DMS153 treated with DMSO at 0.1 percent for 48 hours (cell line): ENCODE measurements at regions not wholly inside any gene's neighbourhood (a gene's known extent, or its start where the extent isn't known, plus 50 kb on each side); places are given as distances from the start of the nearest gene placed in this dataset.

Experiments
- DNase-seq: peaks from one replicate; lab custom pipeline; 2025; ENCODE audit not compliant: unreplicated experiment; lab: John Stamatoyannopoulos, UW

- DNase-seq = peak; percentile 64
These were observed 262.0 kb upstream of the UMPS start for GRCh38 chr3:124467980-124468902.

DNA sequence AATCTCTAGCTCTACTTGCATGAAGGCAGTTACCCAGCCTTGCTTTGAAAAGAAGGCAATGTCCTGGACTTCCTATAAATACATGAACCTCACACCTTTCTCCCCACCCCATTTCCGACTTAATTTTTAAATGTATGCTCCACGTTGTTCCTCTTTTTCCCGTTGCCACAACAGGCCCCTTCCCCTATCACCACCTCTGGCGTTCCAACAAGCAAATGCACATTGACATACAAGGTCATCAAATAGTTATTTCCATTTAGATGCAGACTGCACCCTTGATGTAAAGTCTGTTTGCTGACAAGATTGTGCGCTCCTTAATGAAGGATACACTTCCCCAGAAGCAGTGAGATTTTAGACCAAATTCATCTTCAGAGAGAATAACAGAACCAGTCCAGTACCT is 260.7 kb upstream of the UMPS start:
- no peak for DNase-seq

DNA sequence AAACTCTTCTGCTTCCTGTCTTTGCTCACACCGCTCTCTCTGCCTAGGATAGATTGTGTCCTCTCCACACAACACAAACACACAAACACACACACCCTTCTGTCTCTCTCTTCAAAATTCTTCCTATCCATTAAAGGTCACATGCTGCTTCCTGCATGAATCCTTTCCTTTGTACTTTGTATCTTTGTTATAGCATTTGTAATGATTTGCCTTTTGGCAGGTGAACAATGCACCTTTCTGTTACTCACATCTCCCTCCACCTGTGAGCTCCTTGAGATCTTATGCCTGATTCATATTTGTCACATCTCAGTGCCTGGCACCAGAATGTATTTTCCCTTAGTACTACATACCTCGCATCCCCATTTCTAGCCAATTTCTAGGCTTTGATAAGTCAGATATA is 251.4 kb upstream of the UMPS start:
- no peak for DNase-seq

DNA sequence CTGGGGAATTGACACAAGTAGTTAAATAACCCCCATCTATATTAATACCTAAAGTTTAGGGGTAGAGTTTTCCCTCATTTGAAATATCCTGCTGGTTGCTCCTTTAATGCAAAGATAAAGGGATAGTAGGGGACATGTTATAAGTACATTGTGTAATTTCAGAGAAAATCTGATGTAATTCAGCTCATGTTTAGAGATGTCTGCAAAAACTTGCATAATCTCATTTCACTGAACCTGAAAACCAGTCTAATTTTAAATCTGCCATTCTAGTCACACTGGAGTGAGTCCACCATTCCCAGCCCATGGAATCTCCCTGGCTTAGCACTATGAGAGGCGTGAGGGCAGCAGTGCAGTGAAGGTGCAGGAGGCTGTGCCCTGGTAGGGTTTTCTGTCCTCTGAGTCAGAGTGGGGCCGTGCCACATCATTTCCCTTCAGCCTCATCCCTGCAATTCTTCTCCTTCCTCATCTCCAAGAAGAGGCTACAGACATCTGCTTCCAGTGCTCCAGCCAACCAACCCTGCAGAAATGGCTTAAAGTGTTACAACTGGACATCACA is 246.3 kb upstream of the UMPS start:
- DNase-seq = no peak

GRCh38 chr3:124486324-124486723 is 243.9 kb upstream of the UMPS start:
- no peak for DNase-seq

DNA sequence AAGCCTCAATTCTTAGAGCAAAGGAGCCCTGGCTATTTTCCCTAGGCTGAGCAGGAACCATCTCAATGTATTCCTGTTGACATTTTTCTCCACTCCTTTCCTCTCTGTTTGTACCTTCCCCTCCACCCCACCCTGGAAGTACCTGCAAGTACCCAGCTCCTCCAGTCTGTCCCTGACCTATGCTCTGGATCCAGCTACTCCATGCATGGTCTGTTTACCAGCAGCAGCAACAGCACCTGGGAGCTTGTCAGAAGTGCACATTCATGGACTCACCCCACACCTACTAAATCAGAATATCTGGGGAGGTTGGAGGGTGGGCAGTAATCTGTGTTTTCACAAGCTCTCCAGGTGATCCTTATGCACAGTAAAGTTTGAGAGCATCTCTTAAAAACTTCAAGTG is 240.7 kb upstream of the UMPS start:
- DNase-seq = no peak

DNA sequence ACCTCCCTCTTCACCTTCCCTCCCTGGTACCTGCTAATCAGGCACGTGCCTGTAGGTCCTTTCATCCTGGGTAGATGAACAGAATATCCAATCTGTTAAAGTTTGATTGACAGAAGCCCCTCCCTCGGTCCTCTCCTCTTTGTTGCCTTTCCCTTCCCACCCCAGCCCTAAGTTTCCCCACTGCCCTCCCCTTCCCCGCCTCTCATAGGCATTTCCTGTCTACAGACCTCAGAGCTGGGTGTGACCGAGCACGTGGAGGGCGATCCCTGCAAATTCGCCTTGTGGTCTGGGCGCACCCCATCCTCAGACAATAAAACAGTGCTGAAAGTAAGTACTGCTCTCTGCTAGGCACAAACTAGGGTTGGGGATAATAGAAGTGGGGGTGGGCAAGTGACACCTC is 239.2 kb upstream of the UMPS start:
- no peak for DNase-seq

DNA sequence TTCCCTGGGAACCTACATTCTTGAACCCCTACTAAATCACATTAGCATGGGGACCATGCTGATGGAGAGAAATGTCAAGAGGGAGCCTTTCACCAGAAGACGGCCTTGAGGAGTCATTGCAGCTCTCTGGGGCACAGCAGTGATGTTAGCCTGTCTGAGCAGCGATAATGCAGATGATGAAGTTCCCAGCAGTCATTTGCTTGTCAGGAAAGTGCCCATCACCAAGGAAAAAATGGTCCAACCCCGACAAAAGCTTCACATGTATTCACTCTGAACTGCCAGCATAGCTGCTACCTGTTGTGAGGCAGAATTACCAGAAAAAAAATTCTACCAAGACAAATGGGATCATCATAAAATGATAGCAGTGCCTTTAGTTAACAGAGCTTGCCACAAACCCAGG is 238.4 kb upstream of the UMPS start:
- DNase-seq = no peak

- peak; percentile 78 for DNase-seq
These were observed 237.4 kb upstream of the UMPS start for GRCh38 chr3:124492824-124493223.

- DNase-seq = no peak
These were observed 234.2 kb upstream of the UMPS start for GRCh38 chr3:124496061-124496460.

DNA sequence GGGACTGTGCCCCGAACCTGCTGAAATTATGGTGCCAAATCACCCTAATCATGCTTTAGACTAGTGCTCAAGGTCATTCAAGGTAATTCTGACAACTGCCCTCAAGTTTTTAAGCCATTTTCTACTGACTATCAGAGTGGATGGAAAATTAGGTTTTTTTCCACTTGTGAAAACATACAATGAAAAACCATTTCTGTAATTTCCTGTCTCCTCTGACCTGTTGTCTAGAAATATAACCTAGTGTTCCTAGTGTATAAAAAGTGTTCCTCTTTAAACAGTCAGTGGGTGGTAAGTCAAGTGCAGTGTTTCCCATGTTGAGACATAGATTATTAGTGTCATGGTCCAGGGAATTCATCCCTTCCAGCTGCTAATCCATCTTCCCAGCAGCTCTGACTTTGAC is 232.8 kb upstream of the UMPS start:
- no peak for DNase-seq

GRCh38 chr3:124498891-124499290 is 231.4 kb upstream of the UMPS start:
- no peak for DNase-seq

GRCh38 chr3:124504332-124505059 is 225.8 kb upstream of the UMPS start:
- DNase-seq = no peak

DNA sequence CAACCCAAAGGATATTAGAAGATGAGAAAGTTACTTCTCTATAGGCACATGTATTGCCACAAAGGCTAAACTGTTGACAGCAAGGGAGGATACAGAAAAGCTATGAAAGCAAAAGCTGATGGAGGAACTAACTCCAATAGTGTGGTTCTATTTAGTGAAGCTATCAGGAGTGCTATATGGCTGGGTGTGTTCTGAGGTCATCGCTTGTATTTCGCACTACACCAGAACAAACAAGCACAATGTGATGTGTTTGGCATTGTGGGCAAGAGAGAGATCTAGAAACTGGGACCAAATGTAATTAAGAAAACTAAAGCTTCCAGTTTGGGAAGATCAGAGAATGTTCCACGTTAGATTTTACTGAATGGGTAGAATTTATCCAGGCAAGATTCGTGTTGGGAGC is 220.4 kb upstream of the UMPS start:
- DNase-seq = no peak

GRCh38 chr3:124510290-124510689 is 220.0 kb upstream of the UMPS start:
- no peak for DNase-seq

DNA sequence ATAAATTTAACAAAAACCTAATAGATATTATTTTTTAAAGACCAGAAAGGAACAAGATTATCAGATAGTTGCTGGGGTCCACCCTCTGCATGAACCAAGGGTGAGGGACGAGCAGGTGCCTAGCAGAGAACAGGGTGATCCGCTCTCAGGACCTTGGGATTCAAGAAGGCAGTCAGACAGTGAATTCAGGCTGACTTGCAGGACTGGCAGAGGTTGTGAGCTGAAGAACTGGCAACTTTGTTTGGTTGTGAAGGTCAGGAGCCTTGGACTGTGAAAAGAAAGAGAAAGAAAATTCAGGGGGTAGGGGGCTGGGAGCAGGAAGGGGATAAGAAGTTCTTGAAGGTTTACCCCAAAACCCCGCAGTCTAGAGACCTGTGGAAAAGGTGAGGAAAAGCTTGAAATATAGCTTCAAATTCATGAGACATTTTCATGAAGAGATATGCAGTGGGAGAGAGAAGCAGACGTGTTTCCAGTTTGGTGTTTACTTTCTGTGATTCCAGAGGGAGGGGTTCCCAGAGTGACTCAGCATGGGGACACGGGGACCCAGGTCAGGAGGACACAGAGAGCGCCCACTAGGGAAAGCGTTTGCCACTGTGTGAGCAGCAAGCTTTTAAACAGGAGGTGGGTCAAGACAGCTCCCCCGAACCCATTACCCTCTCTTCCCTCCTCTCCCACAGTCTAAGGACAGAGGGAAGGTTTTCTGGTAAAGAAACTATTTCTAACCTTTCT is 217.2 kb upstream of the UMPS start:
- DNase-seq = no peak

DNA sequence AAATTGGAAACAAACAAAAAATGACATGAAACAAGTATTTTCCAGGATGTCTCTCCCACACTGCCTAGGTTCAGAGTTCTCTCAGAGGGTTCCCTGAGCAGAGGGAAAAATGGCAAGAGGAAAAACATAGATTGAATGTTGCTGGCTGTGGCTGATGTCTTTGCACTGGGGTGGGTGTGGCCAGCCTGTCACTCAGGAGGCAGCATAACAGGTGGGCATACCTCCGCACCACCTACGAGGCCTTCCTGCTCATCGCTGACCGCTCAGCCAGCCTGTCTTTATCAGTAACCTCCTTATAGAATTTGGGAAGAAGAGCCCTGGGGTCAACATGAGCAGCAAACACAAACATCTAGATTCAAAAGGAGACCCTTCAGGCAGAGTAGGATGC is 216.6 kb upstream of the UMPS start:
- DNase-seq = no peak

DNA sequence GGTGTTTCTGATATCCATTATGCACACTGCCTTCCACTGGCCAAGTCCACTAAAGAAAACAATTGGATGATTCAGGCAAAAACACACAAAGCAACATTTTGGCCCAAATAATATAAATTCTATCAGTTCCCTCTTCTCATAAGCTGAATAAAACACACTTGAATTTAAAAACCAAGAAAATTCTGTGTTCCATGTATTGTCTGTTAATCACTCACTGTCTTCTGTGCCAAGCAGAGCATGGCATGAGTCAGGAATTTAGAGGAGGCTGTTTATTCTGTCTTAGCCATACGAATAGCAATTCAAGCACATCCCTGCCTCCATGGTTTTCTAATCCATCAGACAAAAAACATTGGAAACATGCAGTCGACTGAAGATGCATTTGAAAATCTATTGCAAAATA is 215.6 kb upstream of the UMPS start:
- DNase-seq = no peak

GRCh38 chr3:124516333-124516732 is 213.9 kb upstream of the UMPS start:
- no peak for DNase-seq

DNA sequence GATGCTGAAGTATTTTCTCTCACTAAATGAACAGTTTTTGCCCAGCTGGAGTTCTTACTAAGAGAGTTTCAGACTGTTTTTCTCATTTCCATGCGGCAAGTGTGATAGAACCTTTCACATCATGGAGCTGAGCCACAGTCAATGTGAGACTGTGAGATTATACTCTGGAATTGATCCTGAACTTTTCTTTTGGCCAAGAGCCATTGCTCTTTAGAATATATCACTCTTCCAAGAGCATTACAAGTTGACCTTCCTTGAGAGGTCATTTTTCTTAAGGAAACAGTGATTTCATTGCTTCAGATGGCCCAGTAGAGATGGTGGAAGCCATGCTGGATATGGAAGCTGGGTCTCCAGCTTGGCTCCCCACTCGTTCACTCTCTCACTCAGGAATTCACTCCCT is 212.9 kb upstream of the UMPS start:
- no peak for DNase-seq

DNA sequence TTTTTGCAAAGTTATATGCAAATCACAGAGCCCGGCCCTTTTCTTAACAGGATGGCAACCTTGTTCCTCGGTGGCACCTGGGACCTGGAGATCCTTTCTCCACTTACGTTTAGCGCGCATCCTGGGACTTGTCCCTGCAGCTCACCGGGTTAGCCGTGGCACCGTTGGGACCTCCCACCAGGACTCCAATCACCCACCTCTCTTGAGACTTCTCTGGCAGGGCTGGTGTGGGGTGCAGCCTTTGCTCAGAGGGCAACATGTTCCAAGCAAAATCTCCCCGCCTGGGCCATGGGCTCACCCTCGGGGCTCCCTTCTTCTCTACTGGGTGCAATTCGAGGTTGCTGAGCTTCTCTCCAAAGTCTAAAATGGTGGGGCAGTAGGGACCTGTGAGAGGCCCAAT is 211.9 kb upstream of the UMPS start:
- DNase-seq = no peak
